Body of pancreas (tissue), 4 donors: ENCODE measurements at regions not wholly inside any gene's neighbourhood (a gene's known extent, or its start where the extent isn't known, plus 50 kb on each side); places are given as distances from the start of the nearest gene placed in this dataset.

Experiments
- CTCF ChIP-seq, 7 experiments: fragments of 450-650 bp in 4 of 7; fragments of 200-600 bp in 3 of 7; sonication (generic) in 3 of 7; IDR thresholded peaks; one replicate each; pipeline ENCODE4 v1.5.1; 2016 to 2019; ENCODE audit warnings: antibody characterized with exemption in 7 of 7
- POLR2A ChIP-seq, 3 donors: fragments of 450-650 bp; IDR thresholded peaks; one replicate each; pipeline ENCODE4 v1.6.1; 2016; ENCODE audit warnings: antibody characterized with exemption in 3 of 3, mild to moderate bottlenecking in 2 of 3

GRCh38 chr9:82720515-82720914, 342.4 kb downstream of the RASEF start:
- TF ChIP-seq CTCF (IDR thresholded peaks at IDR 0.05) (no peak), POLR2A (IDR thresholded peaks at IDR 0.05) (no peak)
